ENCODE measurements at regions not wholly inside any gene's neighbourhood (a gene's known extent, or its start where the extent isn't known, plus 50 kb on each side); places are given as distances from the start of the nearest gene placed in this dataset.

DNA sequence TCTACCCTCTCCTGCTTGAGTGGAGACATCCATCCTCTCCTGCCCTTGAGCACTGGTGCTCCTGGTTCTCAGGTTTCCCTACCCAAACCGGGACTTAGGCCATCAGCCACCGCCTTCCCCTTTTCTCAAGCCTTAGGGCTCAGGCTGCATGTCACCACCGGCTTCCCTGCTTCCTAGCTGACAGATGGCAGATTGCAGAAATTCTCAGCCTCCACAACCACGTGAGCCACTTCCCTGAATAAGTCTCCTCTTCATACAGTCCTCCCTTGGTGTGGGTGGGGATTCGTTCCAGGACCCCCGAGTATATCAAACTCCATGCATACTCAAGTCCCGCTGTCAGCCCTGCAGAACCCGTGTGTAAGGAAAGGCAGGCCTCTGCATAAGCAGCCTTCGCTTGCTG, 203.5 kb upstream of the ZNF32 start:
- TF ChIP-seq, protein P1, sequence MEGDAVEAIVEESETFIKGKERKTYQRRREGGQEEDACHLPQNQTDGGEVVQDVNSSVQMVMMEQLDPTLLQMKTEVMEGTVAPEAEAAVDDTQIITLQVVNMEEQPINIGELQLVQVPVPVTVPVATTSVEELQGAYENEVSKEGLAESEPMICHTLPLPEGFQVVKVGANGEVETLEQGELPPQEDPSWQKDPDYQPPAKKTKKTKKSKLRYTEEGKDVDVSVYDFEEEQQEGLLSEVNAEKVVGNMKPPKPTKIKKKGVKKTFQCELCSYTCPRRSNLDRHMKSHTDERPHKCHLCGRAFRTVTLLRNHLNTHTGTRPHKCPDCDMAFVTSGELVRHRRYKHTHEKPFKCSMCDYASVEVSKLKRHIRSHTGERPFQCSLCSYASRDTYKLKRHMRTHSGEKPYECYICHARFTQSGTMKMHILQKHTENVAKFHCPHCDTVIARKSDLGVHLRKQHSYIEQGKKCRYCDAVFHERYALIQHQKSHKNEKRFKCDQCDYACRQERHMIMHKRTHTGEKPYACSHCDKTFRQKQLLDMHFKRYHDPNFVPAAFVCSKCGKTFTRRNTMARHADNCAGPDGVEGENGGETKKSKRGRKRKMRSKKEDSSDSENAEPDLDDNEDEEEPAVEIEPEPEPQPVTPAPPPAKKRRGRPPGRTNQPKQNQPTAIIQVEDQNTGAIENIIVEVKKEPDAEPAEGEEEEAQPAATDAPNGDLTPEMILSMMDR (optimal IDR thresholded peaks at IDR 0.05 in 1 of 3, IDR thresholded peaks at IDR 0.05 in 1 of 3, conservative IDR thresholded peaks at IDR 0.05 in 1 of 3; ENCODE audit: extremely low read depth in 1 of 3, insufficient read depth in 2 of 3, low read length in 3 of 3) = no peak
- no peak for TF ChIP-seq EZH2 (IDR thresholded peaks at IDR 0.05; ENCODE audit: low read length)
